HuH-7 (cell line): ENCODE measurements at regions not wholly inside any gene's neighbourhood (a gene's known extent, or its start where the extent isn't known, plus 50 kb on each side); places are given as distances from the start of the nearest gene placed in this dataset.

Source experiments
- DNase-seq: peaks from one replicate; pipeline ENCODE4 v3.0.0; 2011; ENCODE audit warnings: low spot score

DNA sequence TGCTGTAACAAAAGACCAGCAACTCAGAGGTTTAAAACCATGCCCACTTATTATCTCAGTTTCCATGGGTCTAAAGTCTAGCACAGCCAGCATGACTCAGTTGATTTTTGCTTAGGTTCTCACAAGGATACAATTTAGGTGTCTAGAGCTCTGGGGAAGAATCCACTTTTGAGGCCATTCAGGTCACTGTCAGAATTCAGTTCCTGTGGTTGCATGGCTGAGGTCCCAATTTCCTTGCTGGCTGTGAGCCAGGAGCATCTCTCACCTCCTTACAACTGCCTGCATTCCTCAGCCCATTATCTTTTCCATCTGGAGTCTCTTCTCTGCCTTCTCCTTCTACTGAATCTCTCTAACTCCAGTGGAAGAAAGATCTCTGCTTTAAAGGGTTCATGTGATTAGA lies 240.5 kb upstream of the CFAP20DC start:
- DNase-seq, result no peak

DNA sequence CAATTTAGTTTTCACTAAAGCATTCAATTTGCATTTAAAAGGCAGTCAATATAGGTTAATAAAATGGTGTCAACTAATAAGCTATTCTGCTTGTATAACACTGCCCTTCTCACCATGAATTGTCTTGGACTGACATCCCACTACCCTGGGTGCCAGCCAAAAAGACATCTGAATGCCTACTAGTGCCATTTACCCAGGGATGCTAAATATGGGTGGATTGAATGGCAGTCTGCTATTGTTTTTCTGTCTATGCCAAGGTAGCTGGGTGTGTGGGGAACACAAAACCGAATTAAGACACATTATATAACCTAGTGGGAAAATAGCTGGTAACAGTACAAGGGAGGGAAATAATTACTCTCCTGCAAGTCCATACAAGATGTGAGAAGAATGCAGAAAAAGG lies 240.0 kb upstream of the CFAP20DC start:
- DNase-seq, result no peak

DNA sequence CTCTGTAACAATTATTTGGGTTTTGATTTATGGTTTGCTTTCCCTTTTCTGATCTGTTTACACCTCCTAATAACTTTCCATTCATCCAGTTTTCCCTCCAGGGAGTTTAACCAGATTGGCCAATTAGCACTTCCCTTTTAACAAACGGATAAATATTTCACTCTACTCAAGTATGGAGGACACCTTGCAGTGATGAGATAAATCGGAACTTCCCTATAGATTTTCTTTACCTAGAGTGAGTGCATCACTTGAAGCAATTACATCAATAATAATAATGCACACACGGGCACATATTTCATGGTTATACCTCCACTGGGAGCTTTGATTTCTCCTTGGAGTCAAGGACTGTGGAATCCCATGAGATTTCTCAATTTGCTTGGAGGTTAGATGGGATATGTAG lies 239.1 kb upstream of the CFAP20DC start:
- no peak for DNase-seq

DNA sequence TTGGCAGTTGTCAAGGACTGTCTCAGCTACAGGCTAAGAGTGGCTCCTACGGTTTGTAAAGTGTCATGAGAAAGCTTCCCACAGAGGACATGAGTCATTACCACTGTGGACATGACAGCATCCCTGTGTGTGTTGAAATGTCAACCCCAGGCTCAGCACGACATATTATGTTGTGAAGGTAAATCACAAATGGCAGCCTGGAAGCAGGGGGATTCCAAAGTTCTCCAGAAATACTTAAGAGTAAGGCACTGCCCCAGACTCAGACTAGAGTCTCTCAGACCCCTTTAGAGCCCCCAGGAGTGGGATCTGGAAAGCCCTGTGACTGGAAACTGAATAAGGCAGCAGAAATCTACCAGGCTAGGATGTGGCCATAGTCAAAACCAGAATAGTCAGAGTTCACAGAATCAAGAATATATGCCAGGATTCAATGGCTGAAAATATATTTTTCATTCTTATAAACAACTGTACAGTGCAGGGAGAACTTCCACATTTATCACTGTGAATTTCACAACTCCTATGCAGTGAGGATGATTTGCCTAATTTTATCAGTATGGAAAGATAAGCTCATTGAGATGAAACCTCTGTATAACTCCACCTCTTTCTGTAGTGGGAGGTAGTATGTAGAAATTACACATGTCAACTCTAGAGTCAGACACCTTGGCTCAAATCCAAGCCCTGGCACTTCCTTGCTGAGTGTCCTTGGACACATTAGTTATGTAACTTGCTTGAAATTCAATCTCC lies 237.1 kb upstream of the CFAP20DC start:
- DNase-seq, result no peak

DNA sequence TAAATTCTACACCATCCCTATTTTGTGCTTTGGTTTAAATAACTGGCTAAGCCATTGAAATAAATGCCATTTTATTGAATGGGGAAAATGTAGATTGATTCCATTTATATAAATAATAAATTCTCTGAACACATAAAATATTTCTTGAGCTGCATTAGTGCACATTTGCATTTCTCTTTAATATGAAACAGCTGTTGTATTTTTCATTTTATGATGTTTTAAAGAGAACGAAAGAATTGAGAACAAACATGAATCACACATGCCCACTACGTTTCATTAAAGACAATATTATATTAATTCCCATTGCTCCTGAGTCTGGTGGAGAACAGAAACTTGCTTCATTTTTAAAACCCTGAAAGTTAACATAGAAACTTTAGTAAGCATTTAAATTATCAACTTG lies 235.7 kb upstream of the CFAP20DC start:
- DNase-seq, result no peak

DNA sequence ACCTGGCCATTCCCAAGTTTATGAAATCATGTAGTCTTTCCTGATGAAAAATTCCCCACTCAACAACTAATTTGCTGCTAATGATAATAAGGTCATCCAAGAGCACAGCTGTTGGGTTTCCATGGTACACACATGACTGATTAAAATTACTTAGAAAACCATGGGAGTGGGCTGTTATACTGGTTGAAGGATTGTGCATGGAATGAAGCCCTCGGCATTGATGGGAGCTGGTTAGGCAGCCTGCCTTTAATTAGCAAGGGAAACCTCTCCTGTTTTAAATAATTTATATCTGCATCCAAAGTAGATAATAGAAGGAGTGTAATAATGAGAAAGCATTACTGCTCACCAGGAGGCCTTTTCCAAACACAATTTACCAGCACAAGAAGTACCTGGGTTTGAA lies 235.1 kb upstream of the CFAP20DC start:
- no peak for DNase-seq

DNA sequence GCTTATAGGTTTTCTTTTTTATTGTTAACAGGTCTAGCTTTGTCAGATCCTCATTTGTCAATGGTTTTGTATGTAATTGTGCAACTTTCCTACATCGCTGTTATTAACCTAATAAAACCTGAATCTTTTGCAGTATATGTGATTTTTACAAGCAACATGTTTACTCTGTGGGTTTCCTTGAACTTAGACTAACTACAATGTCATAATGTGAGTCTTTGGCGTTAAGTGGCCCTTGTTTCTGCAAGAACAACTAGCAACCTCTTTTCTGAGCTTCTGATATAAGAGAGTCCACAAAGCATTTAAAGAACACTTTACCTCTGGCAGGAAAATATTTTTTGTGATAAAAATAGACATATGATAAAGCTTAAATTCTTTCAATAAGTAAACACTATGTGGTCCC lies 230.3 kb upstream of the CFAP20DC start:
- no peak for DNase-seq

DNA sequence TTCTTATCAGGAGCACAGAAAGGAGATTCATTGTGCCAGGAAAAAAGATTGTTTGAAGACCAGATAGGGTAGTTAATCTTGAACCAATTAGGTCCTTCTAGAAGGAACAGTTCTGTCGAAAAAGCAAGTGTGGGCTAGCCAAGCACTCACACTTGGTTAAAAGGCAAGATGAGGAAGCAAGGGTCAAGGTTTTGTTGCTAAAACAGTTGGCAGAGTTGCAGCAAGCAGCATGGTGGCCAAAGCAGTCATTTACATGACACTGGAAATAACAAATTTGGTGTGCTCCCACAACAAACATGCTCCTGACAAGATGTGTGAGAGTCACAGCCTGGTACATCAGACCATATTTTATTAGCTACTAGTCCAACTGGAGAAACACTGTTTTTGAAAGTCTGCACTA lies 228.0 kb upstream of the CFAP20DC start:
- DNase-seq, result no peak

DNA sequence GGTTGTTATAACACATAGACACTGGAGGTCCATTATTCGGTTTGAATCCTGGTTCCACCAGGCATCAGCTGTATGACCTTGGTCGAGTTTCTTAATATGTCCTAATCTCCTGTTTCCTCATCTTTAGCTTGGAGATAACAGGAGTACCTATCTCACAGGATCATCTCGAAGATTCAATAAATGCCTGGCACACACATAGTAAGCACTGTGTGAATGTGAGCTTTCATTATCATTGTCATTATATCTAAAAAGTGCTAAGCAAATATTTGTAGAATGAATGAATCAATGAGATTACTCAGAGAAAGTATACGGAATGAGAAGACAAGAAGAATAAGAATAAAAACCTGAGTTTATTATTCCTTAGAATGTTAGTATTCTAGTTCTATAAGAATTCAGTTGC lies 227.4 kb upstream of the CFAP20DC start:
- no peak for DNase-seq

DNA sequence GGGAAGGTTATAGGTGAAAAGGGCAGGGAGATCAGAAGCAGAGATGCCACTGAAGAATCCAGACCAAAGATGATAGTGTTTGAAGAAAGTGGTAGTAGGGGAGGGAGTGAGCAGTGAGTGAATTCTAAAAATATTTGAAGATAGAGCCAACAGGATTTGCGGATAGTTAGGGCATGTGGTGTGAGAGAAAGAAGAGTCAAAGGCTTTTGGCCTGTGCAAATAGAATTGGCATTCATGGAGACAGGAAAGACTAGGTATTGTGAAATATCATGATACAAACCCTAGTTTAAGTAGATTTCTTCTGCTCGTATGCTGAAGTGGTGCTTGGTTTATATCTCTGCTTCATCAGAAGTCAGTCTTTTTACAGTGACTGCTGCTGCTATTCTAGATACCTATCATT lies 224.2 kb upstream of the CFAP20DC start:
- no peak for DNase-seq

DNA sequence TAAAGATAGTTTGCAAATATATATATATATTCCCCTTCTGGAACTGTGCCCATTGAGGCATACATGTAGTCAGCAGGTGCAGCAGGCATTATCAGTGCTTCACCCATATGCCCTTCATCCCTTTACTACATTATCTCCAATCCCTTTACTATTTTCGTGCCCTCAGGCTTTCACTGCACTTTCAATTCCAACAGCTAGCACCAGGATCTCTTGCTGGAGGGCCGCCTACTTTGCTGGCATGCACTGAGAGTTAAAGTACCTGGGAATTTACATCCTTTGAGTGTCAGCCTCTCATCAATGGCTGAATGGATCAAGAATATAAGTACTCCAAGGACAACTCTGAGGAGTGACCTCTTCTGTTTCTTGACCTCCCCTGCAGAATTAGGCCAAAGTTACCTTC lies 222.1 kb upstream of the CFAP20DC start:
- no peak for DNase-seq

DNA sequence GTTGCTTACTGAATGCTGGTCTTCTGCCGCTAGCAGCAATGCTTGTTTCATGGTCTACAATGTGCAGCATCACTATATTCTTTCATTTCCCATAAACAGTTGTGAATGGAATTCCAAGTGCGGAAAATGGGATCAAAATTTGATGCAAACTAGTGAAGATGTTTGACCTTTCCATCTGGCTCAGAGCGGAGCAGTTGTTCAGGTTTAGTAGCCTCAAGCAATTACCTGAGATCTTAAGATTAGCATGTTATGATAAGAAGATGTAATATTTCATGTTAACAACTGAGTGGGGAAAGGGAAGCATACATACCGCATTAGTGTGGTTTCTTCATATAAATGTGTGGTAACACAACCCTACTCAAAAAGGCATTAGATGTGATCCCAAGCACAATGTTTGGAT lies 221.1 kb upstream of the CFAP20DC start:
- no peak for DNase-seq

DNA sequence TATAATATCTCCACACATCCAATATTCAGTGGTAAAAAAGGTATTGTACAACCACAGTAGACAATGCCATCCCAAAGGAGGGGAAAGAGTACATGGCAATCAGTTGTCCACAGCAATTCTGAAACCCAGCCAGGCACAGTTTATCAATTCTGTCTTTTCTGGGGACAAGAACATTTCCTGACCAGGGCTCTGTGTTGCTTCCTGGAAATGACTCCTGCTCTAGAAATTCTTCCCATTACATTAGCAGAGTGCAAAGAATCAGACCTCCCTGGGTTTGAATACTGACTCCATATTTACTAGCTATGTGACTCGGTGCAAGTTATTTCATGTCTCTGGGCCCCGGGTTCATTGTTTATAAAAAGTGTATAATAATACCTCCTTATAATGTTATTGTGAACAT lies 220.4 kb upstream of the CFAP20DC start:
- no peak for DNase-seq

DNA sequence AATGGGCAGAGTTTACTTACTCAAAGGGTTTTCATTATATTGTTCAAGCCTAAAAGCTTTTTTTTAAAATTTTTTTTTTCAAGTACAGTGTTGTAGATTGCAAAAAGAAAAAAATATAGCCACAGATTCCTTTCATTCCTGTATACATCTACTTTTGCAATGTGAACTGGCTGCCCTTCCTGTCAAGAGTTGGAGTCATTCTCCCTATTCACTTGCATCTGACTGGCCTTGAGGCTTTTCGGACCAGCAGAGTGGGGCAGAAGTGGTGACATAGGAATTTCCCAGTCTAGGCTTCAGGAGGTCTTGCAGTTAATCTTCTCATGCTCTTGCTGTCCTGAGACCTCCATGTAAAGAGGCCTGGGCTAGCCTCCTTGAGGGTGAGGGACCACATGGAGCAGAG lies 218.3 kb upstream of the CFAP20DC start:
- no peak for DNase-seq

DNA sequence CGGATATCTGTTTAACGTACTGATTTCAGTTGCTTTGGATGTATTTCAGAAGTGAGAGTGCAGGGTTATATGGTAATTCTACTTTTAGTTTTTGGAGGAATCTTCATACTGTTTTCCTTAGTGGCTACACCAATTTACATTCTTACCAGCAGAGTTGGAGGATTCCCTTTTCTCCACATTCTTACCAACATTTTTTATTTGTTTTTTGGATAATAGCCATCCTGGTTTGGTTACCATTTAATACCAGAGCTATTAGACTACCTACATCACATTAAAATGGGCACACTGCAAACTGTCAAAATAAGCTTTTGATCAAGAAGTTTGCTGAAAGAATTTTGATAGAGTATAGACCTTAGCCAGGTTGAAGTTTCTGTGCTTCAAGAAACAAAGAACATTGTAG lies 217.2 kb upstream of the CFAP20DC start:
- no peak for DNase-seq

DNA sequence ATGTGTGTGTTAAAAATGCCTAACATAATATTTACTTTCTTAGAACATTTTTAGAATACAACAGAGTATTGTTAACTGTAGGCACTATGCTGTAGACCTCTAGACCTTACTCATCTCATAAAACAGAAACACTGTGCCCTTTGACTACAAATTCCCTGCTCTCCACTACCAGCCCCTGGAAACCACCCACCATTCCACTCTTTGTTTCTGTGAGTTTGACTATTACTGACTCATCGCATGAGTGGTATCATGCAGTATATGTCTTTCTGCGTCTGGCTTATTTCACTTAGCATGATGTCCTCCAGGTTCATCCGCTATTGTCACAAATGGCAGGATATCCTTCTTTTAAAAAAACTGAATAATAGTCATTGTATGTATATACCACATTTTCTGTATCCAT lies 216.7 kb upstream of the CFAP20DC start:
- no peak for DNase-seq

DNA sequence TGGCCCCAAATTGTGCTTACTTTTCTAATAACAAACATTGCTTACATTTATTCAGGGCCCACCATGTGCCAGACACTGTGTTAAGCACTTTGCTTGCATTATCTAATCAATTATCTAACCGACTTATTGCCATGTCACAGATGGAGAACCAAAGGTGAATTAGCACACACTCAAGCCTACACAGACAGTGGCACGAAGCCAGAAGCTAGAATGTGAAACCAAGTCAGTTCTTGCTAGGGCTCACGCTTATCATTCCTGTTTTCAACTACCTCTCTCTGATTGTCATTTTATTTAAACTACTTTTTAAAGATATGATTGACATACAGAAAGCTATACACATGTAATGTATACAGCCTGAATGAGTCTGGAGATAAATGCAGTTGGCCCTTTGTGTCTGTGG lies 215.7 kb upstream of the CFAP20DC start:
- DNase-seq, result no peak

DNA sequence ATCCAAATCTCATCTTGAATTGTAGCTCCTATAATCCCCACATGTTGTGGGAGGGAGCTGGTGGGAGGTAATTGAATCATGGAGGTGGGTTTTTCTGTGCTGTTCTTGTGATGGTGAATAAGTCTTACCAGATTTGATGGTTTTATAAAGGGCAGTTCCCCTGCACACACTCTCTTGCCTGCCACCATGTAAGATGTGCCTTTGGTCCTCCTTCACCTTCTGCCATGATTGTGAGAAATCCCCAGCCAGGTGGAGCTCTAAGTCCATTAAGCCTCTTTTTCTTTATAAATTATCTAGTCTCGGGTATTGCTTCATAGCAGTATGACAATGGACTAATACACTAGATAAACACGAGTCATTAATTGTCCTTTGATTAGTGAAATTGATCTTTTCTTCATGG lies 214.5 kb upstream of the CFAP20DC start:
- no peak for DNase-seq

DNA sequence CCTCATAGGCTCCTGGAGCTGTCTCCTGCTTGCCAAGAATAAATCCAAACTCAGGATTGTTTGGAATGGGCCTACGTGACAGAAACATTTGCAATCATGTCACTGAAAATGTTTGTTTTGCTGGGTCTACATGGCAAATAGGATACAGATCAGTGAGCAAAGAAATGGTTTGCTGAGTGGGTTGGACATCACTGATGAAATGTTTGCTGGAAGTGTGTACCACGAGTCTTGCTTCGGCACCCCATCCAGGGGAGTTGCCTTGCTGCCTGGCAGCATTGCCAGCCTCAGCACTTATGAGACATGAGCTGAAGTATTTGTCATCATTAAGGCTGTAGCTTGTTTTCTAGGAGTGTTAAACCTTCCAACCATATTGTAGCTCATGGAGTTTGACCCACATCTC lies 213.3 kb upstream of the CFAP20DC start:
- no peak for DNase-seq

DNA sequence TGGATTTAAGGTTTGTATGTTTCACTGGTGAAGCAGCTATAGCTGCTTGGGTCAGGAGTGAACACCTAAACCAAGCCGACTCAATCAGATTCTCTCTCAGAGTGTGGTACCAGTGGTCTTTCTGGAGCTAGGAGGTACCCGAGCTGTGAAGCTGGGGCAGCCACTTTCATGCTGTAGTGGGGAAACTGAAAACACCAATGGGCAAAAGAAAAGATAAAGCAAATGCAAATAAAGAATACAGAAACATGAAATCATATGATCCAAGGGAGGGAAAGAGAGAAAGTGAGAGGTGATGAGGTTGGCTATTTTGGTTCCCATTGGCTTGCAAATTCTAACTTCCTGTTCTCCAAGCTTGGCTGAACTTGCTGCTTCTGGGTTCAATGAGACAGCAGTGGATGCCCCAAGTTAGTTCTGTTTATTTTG lies 212.3 kb upstream of the CFAP20DC start:
- no peak for DNase-seq

DNA sequence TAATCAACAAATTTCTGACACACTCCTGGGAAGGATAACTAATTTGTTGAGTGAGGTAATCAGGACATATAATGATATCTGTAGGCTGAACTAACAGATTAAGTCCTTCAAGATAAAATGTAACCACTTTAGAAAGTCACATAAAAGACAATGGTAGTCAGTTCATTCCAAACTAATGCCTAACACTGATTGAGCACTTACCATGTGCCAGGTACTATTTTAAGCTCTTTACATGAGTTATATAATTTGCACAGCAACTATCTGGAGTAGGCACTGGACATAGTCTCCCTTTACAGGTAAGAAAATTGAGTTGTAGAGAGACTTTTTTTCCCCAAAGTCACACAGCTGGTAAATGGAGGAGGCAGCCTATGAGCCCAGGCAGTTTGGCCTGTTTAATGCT lies 211.2 kb upstream of the CFAP20DC start:
- DNase-seq, result no peak

DNA sequence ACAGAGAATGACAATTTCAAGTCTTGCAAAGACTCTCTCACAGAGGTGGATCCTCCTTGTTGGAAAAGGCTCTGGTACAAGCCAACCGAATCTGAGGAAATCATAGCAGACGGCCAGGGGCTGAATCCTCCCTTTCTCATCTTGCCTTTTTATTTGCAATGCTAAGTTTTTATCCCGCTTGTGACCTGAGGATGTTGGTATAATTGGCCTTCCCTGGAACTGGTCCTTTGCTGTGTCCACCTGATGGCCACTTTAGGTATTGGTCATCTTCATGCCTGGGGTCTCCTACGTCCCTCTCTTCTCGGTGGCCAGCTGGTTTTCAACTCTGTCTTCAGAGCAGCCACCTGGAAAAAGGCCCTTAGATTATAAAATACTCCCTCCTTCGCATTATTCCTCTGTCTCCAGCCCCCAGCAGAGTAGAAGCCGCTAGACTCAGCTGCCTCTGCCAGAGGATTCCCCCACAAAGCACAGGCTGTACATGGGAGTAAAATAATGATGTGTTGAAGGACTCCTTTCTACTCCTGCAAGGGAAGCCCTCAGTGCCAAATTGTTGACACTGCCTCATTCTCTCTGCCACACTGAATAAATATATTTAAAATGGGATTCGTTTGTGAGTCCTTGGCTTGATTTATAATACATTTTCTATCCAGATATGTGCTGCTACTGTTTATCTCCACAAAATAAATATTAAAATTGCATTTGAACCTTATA lies 208.9 kb upstream of the CFAP20DC start:
- DNase-seq, result no peak

DNA sequence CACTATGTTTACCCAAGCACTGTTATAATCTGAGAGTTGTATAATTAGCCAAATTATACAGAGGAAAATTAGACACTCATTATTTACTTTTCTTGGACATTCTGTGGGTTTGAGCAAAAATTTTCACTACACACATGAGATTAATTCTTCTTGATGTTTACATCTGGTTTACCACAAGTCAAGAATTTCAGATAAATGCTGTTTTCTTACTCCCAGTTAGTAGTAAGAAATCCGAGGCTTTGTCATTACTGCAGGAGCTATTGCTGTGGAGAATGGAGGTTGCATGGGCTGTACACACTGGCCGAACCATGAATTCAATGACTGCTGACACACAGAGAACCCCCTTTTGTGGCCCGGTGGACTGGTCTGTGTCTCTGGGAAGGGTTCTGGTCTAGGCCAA lies 207.7 kb upstream of the CFAP20DC start:
- no peak for DNase-seq

DNA sequence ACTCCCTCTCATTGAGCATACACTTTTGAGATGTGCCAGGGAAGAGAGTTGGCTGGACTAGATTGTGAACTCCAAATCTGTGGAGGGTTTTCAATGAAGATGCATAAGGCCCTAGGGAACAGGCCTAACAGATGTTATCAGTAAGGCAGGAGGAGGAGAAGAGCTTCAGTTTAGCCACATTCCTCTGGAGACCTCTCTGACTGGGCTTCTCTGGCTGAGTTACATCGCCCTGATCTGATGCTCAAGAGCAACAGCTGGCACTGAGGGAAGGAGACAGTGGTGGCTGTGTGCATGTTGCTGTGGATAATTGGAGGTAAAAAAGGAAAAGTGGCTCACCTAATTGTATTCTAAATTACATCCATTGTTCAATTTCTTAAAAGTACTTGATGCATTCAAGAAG lies 206.4 kb upstream of the CFAP20DC start:
- no peak for DNase-seq
